ENCODE measurements at regions not wholly inside any gene's neighbourhood (a gene's known extent, or its start where the extent isn't known, plus 50 kb on each side); places are given as distances from the start of the nearest gene placed in this dataset.

- no peak for TF ChIP-seq CREB1 (IDR thresholded peaks at IDR 0.05; ENCODE audit: low read depth)
- no peak for TF ChIP-seq MAX (IDR thresholded peaks at IDR 0.05)
- TF ChIP-seq FOXM1 (IDR thresholded peaks at IDR 0.05; ENCODE audit: borderline replicate concordance, low read depth): no peak
- TF ChIP-seq EP300 (IDR thresholded peaks at IDR 0.05; ENCODE audit: borderline replicate concordance): no peak
- no peak for TF ChIP-seq TAF1 (IDR thresholded peaks at IDR 0.05; ENCODE audit: low read depth)
- TF ChIP-seq TCF12 (IDR thresholded peaks at IDR 0.05; ENCODE audit: low read depth): no peak
- TF ChIP-seq RAD21 (IDR thresholded peaks at IDR 0.05; ENCODE audit: low read depth): no peak
- no peak for TF ChIP-seq NFIC (IDR thresholded peaks at IDR 0.05)
- no peak for TF ChIP-seq YY1 (IDR thresholded peaks at IDR 0.05; ENCODE audit: low read depth)
- no peak for TF ChIP-seq TEAD4 (IDR thresholded peaks at IDR 0.05)
- no peak for TF ChIP-seq EGR1 (IDR thresholded peaks at IDR 0.05)
- TF ChIP-seq USF1 (IDR thresholded peaks at IDR 0.05): no peak
- no peak for TF ChIP-seq ZBTB7A (IDR thresholded peaks at IDR 0.05; ENCODE audit: low read depth)
- no peak for TF ChIP-seq REST (IDR thresholded peaks at IDR 0.05; ENCODE audit: low read depth)
These were observed 205.9 kb upstream of the COX10 start for GRCh38 chr17:13863436-13863835.

GRCh38 chr17:13864521-13864920 lies 204.8 kb upstream of the COX10 start:
- TF ChIP-seq USF1 (IDR thresholded peaks at IDR 0.05) (no peak), RAD21 (IDR thresholded peaks at IDR 0.05; ENCODE audit: low read depth) (no peak), TCF12 (IDR thresholded peaks at IDR 0.05; ENCODE audit: low read depth) (no peak), YY1 (IDR thresholded peaks at IDR 0.05; ENCODE audit: low read depth) (no peak)

- TF ChIP-seq YY1 (IDR thresholded peaks at IDR 0.05; ENCODE audit: low read depth) (no peak), CREB1 (IDR thresholded peaks at IDR 0.05; ENCODE audit: low read depth) (no peak)
These were observed 203.7 kb upstream of the COX10 start for GRCh38 chr17:13865650-13866049.

- TF ChIP-seq RAD21 (IDR thresholded peaks at IDR 0.05; ENCODE audit: low read depth) (no peak), USF1 (IDR thresholded peaks at IDR 0.05) (no peak), REST (IDR thresholded peaks at IDR 0.05; ENCODE audit: low read depth) (no peak), ZBTB7A (IDR thresholded peaks at IDR 0.05; ENCODE audit: low read depth) (no peak), NFIC (IDR thresholded peaks at IDR 0.05) (no peak), TEAD4 (IDR thresholded peaks at IDR 0.05) (no peak), CREB1 (IDR thresholded peaks at IDR 0.05; ENCODE audit: low read depth) (no peak), FOXM1 (IDR thresholded peaks at IDR 0.05; ENCODE audit: borderline replicate concordance, low read depth) (no peak)
These were observed 199.9 kb upstream of the COX10 start for GRCh38 chr17:13869331-13869940.

GRCh38 chr17:13871261-13871660 lies 198.0 kb upstream of the COX10 start:
- no peak for TF ChIP-seq TAF1 (IDR thresholded peaks at IDR 0.05; ENCODE audit: low read depth)
- no peak for TF ChIP-seq YY1 (IDR thresholded peaks at IDR 0.05; ENCODE audit: low read depth)
- TF ChIP-seq CREB1 (IDR thresholded peaks at IDR 0.05; ENCODE audit: low read depth): no peak
- TF ChIP-seq CEBPB (IDR thresholded peaks at IDR 0.05): no peak
- TF ChIP-seq MAX (IDR thresholded peaks at IDR 0.05): no peak
- no peak for TF ChIP-seq USF1 (IDR thresholded peaks at IDR 0.05)
- no peak for TF ChIP-seq REST (IDR thresholded peaks at IDR 0.05; ENCODE audit: low read depth)
- TF ChIP-seq TCF12 (IDR thresholded peaks at IDR 0.05; ENCODE audit: low read depth): no peak
